ENCODE measurements at regions not wholly inside any gene's neighbourhood (a gene's known extent, or its start where the extent isn't known, plus 50 kb on each side); places are given as distances from the start of the nearest gene placed in this dataset.

DNA sequence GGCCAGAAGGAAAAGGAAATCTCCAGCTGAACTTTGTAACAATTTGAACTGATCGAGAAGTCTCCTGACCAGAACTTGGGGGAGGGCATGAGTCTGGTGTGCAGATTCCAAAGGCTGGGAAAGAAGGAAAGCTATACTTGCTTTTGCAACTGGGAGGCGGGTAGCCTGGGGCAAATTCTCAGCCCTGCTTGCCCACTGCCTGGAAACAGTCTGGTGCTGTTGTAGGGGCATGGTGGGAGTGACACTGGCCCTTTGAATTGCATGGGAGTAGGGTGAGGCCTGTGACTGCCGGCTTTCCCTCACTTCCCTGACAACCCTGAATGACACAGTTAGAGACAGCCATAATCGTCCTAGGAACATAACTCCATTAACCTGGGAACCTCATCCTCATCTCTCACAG, 114.0 kb upstream of the POU1F1 start:
- DNase-seq (ENCODE audit: low spot score): no peak
- Mint-ChIP-seq H3K4me1 (ENCODE audit: low read depth) (no peaks in the 10 kb centered on the region), H3K27ac (no peak overlapping the region), H3K27me3 (ENCODE audit: low read depth) (no peaks in the 10 kb centered on the region), H3K9me3 (no peaks in the 10 kb centered on the region), H3K36me3 (ENCODE audit: low read depth) (no peaks in the 10 kb centered on the region), H3K4me3 (no peak overlapping the region)

DNA sequence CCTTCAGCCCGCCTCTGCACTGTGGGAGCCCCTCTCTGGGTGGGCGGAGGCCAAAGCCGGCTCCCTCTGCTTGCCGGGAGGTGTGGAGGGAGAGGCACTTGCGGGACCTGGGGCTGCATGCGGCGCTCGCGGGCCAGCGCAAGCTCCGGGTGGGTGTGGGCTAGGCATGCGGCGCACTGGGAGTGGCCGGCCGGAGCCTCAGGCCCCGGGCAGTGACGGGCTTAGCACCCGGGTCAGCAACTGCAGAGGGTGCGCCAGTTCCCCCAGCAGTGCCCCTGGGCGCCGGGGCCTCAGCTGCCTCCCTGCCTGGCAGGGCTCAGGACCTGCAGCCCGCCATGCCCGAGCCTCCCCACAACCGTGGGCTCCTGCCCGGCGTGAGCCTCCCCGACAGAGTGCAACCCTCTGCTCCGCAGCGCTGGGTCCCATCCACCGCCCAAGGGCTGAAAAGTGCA, 98.9 kb upstream of the POU1F1 start:
- Mint-ChIP-seq H3K36me3 (ENCODE audit: low read depth) (no peaks in the 10 kb centered on the region), H3K9me3 (no peaks in the 10 kb centered on the region), H3K4me1 (ENCODE audit: low read depth) (no peaks in the 10 kb centered on the region), H3K27ac (no peak overlapping the region), H3K4me3 (no peak overlapping the region), H3K27me3 (ENCODE audit: low read depth) (peaks cover 8% of the 10 kb centered on the region)
- DNase-seq (ENCODE audit: low spot score): no peak

DNA sequence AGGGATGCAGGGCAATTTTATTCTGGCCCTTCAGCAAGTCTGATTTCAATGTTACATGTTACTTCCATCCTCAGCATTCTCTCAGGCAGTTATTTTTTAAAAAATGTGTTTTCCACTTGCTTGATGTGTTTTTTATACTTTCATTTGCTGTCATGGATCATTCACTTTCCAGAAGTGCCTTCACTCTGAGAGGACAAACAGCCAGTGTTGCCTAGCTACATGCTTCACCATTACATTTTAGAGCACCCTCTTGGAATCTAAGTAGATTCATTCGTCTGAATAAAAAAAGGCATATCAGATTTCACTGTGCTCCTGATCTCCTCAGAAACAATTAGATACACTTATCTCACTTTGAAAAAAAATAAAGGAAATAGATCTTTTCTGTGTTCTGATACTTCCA, 93.6 kb upstream of the POU1F1 start:
- Mint-ChIP-seq H3K27ac (no peak overlapping the region), H3K9me3 (no peaks in the 10 kb centered on the region), H3K36me3 (ENCODE audit: low read depth) (no peaks in the 10 kb centered on the region), H3K4me3 (no peak overlapping the region), H3K27me3 (ENCODE audit: low read depth) (peaks cover 12% of the 10 kb centered on the region), H3K4me1 (ENCODE audit: low read depth) (peaks cover 4% of the 10 kb centered on the region)
- no peak for DNase-seq (ENCODE audit: low spot score)

DNA sequence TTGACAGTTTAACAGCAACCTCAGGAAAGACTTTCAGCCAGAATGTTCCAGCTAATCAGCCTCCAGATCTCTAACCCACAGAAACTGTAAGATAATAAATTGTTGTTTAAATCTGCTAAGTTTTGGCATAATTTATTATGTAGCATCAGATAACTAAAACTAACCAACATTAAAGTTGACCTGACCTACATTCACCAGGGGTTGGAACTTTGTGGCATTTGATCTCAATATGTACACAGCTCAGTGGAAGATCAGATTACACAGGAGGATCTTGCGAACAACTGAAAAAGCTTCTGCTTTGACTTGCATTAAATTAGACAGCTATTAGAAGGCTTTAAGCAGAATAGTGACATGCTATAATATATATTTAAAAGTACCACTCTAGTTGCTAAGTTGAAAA, 91.4 kb upstream of the POU1F1 start:
- no peak overlapping the region for H3K4me3 Mint-ChIP-seq
- peaks cover 12% of the 10 kb centered on the region for H3K27me3 Mint-ChIP-seq (ENCODE audit: low read depth)
- H3K36me3 Mint-ChIP-seq (ENCODE audit: low read depth): no peaks in the 10 kb centered on the region
- no peak overlapping the region for H3K27ac Mint-ChIP-seq
- no peaks in the 10 kb centered on the region for H3K9me3 Mint-ChIP-seq
- DNase-seq (ENCODE audit: low spot score): no peak
- H3K4me1 Mint-ChIP-seq (ENCODE audit: low read depth): peaks cover 4% of the 10 kb centered on the region

DNA sequence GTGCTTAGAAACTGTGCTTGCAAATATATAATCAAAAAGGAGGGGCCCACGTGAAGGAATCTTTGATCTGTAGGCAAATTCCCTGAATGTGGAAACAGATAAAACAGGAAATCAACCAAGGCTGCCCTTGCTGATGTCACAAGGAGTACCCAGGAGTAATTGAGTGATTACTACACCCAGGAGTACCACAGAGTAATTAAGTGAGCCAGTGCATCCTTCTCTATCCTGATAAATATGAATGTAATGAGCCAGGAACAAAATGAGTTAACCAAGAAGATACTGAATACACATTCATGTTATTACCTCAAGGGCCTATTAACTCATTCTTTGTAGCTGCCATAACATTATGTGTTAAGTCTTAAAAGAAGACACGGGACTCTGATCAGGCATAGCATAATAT, 87.3 kb upstream of the POU1F1 start:
- no peaks in the 10 kb centered on the region for H3K36me3 Mint-ChIP-seq (ENCODE audit: low read depth)
- peaks cover 4% of the 10 kb centered on the region for H3K4me1 Mint-ChIP-seq (ENCODE audit: low read depth)
- no peak for DNase-seq (ENCODE audit: low spot score)
- no peak overlapping the region for H3K4me3 Mint-ChIP-seq
- H3K9me3 Mint-ChIP-seq: no peaks in the 10 kb centered on the region
- H3K27me3 Mint-ChIP-seq (ENCODE audit: low read depth): peaks cover 4% of the 10 kb centered on the region
- no peak overlapping the region for H3K27ac Mint-ChIP-seq

DNA sequence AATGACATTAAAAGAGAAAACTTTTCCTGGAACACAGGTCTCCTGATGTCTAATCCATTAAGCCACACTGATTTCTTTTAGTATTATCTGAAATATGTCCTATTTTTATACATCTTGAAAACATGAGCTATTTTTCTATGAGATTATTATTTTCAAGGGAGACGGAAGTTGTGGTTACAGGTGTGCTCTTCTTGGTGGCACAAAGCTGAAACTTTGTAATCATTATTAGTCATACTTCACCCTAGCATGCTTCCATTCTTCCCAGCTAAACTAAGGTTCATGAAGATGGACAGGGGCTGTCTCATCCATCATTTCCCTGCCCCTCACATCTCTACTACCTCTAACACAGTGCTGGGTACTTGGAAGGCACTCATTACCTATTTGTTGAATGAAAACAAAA, 85.6 kb upstream of the POU1F1 start:
- Mint-ChIP-seq H3K27me3 (ENCODE audit: low read depth) (no peaks in the 10 kb centered on the region), H3K4me1 (ENCODE audit: low read depth) (no peaks in the 10 kb centered on the region), H3K27ac (no peak overlapping the region), H3K9me3 (no peaks in the 10 kb centered on the region), H3K36me3 (ENCODE audit: low read depth) (no peaks in the 10 kb centered on the region), H3K4me3 (no peak overlapping the region)
- no peak for DNase-seq (ENCODE audit: low spot score)

DNA sequence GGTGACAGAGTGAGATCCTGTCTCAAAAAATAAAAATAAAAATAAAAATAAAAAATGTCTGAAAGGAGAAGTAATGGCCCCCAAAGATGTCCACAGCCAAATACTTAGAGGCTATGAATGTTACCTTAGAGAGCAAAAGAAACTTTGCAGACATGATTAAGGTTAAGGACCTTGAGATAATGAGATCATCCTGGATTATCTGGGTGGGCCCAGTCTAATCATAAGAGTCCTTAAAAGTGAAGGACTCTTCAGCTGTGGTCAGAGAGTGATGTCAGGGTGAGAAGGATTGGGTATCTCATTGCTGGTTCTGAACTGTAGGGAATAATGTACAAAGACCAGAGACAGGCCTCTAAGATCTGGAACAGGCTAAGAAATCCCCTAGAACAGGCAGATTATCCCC, 84.9 kb upstream of the POU1F1 start:
- Mint-ChIP-seq H3K4me3 (no peak overlapping the region), H3K4me1 (ENCODE audit: low read depth) (no peaks in the 10 kb centered on the region), H3K9me3 (no peaks in the 10 kb centered on the region), H3K27ac (no peak overlapping the region), H3K27me3 (ENCODE audit: low read depth) (no peaks in the 10 kb centered on the region), H3K36me3 (ENCODE audit: low read depth) (no peaks in the 10 kb centered on the region)
- DNase-seq (ENCODE audit: low spot score): no peak

DNA sequence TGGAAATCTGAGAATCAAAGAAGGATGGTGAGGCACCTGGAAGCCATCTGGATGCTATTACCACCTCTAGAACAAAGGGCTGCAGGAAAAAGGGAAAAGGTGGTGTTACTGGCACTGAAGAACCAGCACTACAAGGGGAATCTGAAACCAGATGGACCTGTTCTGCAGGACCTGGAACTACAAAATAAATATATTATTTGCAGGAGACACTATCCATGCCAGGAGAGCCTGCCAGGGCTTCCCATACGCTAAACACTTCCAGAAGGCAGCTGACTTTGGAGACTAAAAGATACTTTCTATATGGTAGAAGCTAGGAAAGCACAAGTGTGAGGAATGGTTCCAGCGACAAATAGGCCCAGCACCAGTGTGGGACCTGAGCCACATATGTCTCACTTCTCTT, 83.4 kb upstream of the POU1F1 start:
- no peaks in the 10 kb centered on the region for H3K36me3 Mint-ChIP-seq (ENCODE audit: low read depth)
- H3K9me3 Mint-ChIP-seq: no peaks in the 10 kb centered on the region
- no peaks in the 10 kb centered on the region for H3K4me1 Mint-ChIP-seq (ENCODE audit: low read depth)
- H3K27ac Mint-ChIP-seq: no peak overlapping the region
- H3K4me3 Mint-ChIP-seq: no peak overlapping the region
- no peak for DNase-seq (ENCODE audit: low spot score)
- no peaks in the 10 kb centered on the region for H3K27me3 Mint-ChIP-seq (ENCODE audit: low read depth)

DNA sequence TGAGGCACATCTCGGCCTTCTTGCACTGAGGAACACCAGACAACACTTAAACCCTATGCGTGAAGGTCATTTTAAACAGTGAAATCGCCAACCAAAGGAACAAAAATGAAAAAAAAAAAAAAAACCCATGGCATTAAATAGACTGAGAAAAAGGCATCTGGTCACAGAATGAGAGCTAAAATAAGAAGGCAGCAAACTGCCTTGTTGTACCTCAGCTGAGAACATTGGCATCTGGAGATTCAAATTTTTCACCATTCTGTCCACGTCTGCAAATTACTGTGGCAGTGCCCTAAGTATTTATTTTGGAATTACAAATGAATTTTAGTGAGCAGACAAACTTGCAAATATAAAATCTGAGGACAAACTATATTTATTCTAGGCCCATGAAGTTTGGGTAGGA, 82.6 kb upstream of the POU1F1 start:
- H3K36me3 Mint-ChIP-seq (ENCODE audit: low read depth): no peaks in the 10 kb centered on the region
- H3K4me1 Mint-ChIP-seq (ENCODE audit: low read depth): no peaks in the 10 kb centered on the region
- no peak overlapping the region for H3K27ac Mint-ChIP-seq
- no peaks in the 10 kb centered on the region for H3K9me3 Mint-ChIP-seq
- no peak overlapping the region for H3K4me3 Mint-ChIP-seq
- no peaks in the 10 kb centered on the region for H3K27me3 Mint-ChIP-seq (ENCODE audit: low read depth)
- DNase-seq (ENCODE audit: low spot score): no peak

DNA sequence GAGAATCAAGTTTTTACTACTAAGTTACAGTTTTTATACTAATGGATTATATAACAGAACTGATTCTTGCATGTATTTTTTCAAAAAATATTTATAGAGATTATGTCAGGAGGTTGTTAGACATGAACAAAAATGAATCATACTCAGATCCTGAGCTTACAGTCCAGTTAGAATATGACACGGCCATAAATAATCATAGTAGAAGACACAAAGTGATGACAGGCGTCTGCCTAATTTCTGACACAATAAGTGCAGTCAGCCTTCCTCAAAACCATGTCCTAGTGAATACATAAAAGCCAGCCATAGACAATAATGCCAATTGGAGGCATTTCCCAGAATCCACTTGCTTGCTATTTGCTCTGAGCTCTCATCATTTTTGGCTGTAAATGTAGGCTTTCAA, 81.7 kb upstream of the POU1F1 start:
- Mint-ChIP-seq H3K9me3 (no peaks in the 10 kb centered on the region), H3K27ac (no peak overlapping the region), H3K4me1 (ENCODE audit: low read depth) (no peaks in the 10 kb centered on the region), H3K36me3 (ENCODE audit: low read depth) (no peaks in the 10 kb centered on the region), H3K4me3 (no peak overlapping the region), H3K27me3 (ENCODE audit: low read depth) (peaks cover 2% of the 10 kb centered on the region)
- no peak for DNase-seq (ENCODE audit: low spot score)

DNA sequence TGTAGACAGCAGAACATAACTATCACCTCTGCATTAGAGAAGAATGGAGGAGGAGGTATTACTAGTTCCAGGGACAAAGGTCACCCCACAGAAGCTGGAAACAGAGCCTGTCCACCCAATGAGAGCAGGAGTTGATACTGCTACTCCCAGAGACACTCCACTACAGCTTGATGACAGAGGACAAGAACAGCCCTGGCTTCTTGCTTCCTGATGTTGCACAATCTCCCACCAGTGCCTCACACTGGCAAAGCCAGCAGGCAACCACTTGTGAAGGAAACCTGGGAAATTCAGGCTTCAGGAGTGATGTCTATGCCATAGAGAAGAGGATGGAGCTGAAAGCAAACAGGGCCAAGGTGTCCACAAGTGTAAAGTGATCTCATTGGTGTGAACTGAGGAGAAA, 78.0 kb upstream of the POU1F1 start:
- Mint-ChIP-seq H3K36me3 (ENCODE audit: low read depth) (no peaks in the 10 kb centered on the region), H3K4me3 (no peak overlapping the region), H3K27ac (no peak overlapping the region), H3K27me3 (ENCODE audit: low read depth) (peaks cover 3% of the 10 kb centered on the region), H3K9me3 (no peaks in the 10 kb centered on the region), H3K4me1 (ENCODE audit: low read depth) (no peaks in the 10 kb centered on the region)
- no peak for DNase-seq (ENCODE audit: low spot score)

DNA sequence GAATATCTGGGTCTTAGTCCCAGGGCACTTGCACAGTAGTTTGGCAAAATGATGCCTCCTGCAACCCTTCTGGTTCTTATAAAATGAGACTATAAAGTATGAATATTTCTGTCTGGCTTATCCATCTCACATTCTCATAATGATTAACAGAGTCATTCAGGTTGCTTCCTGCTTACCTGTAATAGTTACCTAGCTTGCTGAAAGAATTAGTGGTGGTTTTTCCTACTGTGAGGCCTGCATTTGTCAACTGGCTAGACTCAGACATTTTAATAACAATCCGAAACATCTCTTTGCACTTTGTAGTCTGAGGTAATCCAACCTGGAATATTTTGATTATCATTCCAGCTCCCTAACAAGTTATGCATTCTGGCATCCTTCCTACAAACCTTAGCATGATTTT, 75.6 kb upstream of the POU1F1 start:
- DNase-seq (ENCODE audit: low spot score): no peak
- Mint-ChIP-seq H3K9me3 (no peaks in the 10 kb centered on the region), H3K4me1 (ENCODE audit: low read depth) (no peaks in the 10 kb centered on the region), H3K27me3 (ENCODE audit: low read depth) (peaks cover 3% of the 10 kb centered on the region), H3K4me3 (no peak overlapping the region), H3K36me3 (ENCODE audit: low read depth) (no peaks in the 10 kb centered on the region), H3K27ac (no peak overlapping the region)

DNA sequence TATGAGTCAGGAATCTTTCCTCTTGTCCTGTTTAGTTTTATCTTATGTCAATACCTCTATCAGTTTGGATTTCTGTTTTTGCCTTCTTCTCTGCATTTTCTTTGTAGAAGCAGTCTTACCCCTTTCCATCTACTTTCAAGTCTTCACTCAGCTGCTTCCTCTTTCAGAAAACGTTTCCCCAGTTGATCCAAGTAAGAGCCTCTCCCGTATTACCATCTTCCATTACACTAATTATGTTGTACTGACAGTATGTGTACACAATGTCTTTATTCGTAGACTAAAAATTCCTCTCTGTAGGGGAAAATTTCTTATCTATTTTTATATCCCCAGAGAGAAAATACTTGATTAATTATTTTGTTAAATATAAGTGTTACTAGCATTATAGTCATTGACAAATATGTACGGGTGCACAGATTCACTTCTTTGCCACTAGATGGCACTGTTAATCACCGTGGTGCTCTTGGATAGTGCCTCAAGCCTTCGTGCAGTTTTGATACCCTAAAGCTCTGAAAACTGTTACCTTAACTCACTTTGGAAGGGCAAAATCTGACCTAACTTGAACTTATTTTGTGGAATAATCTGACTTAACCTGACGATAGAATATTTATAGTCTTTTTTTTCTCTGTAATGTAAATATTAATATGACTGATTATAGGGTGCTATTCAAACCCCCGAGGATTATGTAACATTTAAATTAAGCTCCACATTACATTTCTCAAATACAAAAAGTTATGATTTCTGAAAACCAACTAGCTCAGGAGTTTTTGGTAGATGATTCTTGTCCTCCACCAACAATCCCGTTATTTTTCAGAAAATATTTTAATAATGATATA, 74.2 kb upstream of the POU1F1 start:
- H3K9me3 Mint-ChIP-seq: no peaks in the 10 kb centered on the region
- no peak for DNase-seq (ENCODE audit: low spot score)
- no peaks in the 10 kb centered on the region for H3K4me1 Mint-ChIP-seq (ENCODE audit: low read depth)
- H3K36me3 Mint-ChIP-seq (ENCODE audit: low read depth): no peaks in the 10 kb centered on the region
- peaks cover 3% of the 10 kb centered on the region for H3K27me3 Mint-ChIP-seq (ENCODE audit: low read depth)
- H3K4me3 Mint-ChIP-seq: no peak overlapping the region
- H3K27ac Mint-ChIP-seq: no peak overlapping the region

DNA sequence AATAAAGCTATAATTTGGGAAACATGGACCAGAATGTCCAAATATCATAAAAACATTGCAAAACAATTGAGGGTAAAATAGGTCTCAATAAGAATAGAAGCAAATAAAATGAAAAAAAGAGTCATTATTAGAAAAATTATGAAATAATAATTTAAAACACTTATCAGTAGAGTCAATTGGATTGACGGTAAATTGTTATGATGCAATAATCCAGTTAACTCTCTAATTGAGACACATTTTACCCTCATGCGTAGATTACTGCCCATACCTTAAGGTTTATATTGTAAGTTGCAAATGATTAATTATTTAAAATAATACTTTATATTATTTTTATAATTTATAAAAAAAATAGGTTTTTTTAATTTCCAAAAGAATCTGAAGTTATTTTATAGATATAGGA, 73.4 kb upstream of the POU1F1 start:
- Mint-ChIP-seq H3K9me3 (no peaks in the 10 kb centered on the region), H3K4me3 (no peak overlapping the region), H3K27ac (no peak overlapping the region), H3K27me3 (ENCODE audit: low read depth) (peaks cover 3% of the 10 kb centered on the region), H3K36me3 (ENCODE audit: low read depth) (no peaks in the 10 kb centered on the region), H3K4me1 (ENCODE audit: low read depth) (no peaks in the 10 kb centered on the region)
- DNase-seq (ENCODE audit: low spot score): no peak

DNA sequence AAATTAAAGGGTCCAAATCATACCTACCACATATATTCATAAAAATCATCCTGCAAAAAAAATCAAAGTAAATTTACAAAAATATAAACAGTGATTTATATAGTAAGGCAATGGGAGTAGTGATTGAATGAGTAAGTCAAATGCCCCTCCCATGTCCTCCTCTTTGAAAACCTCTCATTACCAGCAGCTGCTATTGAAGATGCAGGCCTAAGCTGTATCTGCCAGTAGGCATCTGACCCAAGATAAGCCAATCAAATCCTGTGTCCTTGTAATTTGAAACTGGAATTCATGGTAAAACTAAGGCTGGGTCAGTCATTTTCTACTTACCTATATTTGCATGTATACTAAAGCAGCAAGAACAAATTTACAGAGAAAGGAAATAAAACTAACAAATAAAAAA, 60.4 kb upstream of the POU1F1 start:
- Mint-ChIP-seq H3K27ac (no peak overlapping the region), H3K27me3 (ENCODE audit: low read depth) (peaks cover 2% of the 10 kb centered on the region), H3K9me3 (peaks cover 4% of the 10 kb centered on the region), H3K36me3 (ENCODE audit: low read depth) (no peaks in the 10 kb centered on the region), H3K4me1 (ENCODE audit: low read depth) (peaks cover 14% of the 10 kb centered on the region), H3K4me3 (no peak overlapping the region)
- DNase-seq (ENCODE audit: low spot score): no peak
